HCT116 (cell line): ENCODE measurements at regions not wholly inside any gene's neighbourhood (a gene's known extent, or its start where the extent isn't known, plus 50 kb on each side); places are given as distances from the start of the nearest gene placed in this dataset.

Experiments used
- ATF3 ChIP-seq: IDR thresholded peaks from 2 replicates; pipeline ENCODE4 v1.6.1; 2012
- CTCF ChIP-seq, 3 experiments: fragments of 200-600 bp in 1 of 3; sonication (generic) in 1 of 3; IDR thresholded peaks in 2 of 3; conservative IDR thresholded peaks in 1 of 3; 2 replicates each; pipeline ENCODE4 v1.5.1; 2012 to 2017; ENCODE audit warnings: low read depth in 2 of 3, low read length in 2 of 3, antibody characterized with exemption in 1 of 3, borderline replicate concordance in 1 of 3, control low read depth in 1 of 3, mild to moderate bottlenecking in 1 of 3, mixed read lengths in 1 of 3, mixed run types in 1 of 3, moderate library complexity in 1 of 3; ENCODE audit not compliant: insufficient read depth in 1 of 3
- EZH2 ChIP-seq: fragments of 200-600 bp; sonication (generic); IDR thresholded peaks from 2 replicates; pipeline ENCODE4 v1.6.1; 2017; ENCODE audit warnings: antibody characterized with exemption, mixed run types
- POLR2A ChIP-seq: IDR thresholded peaks from 2 replicates; pipeline ENCODE4 v1.7.0; 2011; ENCODE audit warnings: borderline replicate concordance; ENCODE audit not compliant: insufficient read depth, insufficient read length; ENCODE audit errors: extremely low read depth
- POLR2AphosphoS5 ChIP-seq: IDR thresholded peaks from 2 replicates; pipeline ENCODE4 v1.6.1; 2011; ENCODE audit warnings: mild to moderate bottlenecking, low read depth, low read length, moderate library complexity
- RAD21 ChIP-seq: IDR thresholded peaks from 2 replicates; pipeline ENCODE4 v1.6.1; 2012; ENCODE audit warnings: low read depth, mild to moderate bottlenecking
- SIN3A ChIP-seq: IDR thresholded peaks from 2 replicates; pipeline ENCODE4 v1.6.1; 2012; ENCODE audit warnings: low read depth
- TCF7L2 ChIP-seq: IDR thresholded peaks from 2 replicates; pipeline ENCODE4 v1.7.0; 2011; ENCODE audit warnings: borderline replicate concordance, inconsistent platforms; ENCODE audit not compliant: insufficient read depth, insufficient read length; ENCODE audit errors: extremely low read depth
- ZBTB33 ChIP-seq: IDR thresholded peaks from 2 replicates; pipeline ENCODE4 v1.6.1; 2011; ENCODE audit warnings: mild to moderate bottlenecking, low read length, moderate library complexity; ENCODE audit not compliant: insufficient replicate concordance; ENCODE audit errors: extremely low read depth
- ZNF274 ChIP-seq: fragments of 200-500 bp; sonication (Bioruptor generic); IDR thresholded peaks from 2 replicates; pipeline ENCODE4 v1.6.1; 2014; ENCODE audit warnings: mild to moderate bottlenecking, low read depth, low read length, inconsistent platforms
- TF ChIP-seq, protein P1 (sequence below): IDR thresholded peaks from 2 replicates; pipeline ENCODE4 v1.6.1; 2012; ENCODE audit warnings: low read depth

- no peak for TF ChIP-seq CTCF (IDR thresholded peaks at IDR 0.05 in 2 of 3, conservative IDR thresholded peaks at IDR 0.05 in 1 of 3; ENCODE audit: borderline replicate concordance in 1 of 3, insufficient read depth in 1 of 3, low read depth in 2 of 3, low read length in 2 of 3)
- TF ChIP-seq POLR2A = no peak
- no peak for TF ChIP-seq RAD21
- TF ChIP-seq EZH2 = no peak
- TF ChIP-seq SIN3A = no peak
- no peak for TF ChIP-seq ZBTB33
- no peak for TF ChIP-seq ZNF274
- no peak for TF ChIP-seq POLR2AphosphoS5
- no peak for TF ChIP-seq ATF3
- TF ChIP-seq, protein P1, sequence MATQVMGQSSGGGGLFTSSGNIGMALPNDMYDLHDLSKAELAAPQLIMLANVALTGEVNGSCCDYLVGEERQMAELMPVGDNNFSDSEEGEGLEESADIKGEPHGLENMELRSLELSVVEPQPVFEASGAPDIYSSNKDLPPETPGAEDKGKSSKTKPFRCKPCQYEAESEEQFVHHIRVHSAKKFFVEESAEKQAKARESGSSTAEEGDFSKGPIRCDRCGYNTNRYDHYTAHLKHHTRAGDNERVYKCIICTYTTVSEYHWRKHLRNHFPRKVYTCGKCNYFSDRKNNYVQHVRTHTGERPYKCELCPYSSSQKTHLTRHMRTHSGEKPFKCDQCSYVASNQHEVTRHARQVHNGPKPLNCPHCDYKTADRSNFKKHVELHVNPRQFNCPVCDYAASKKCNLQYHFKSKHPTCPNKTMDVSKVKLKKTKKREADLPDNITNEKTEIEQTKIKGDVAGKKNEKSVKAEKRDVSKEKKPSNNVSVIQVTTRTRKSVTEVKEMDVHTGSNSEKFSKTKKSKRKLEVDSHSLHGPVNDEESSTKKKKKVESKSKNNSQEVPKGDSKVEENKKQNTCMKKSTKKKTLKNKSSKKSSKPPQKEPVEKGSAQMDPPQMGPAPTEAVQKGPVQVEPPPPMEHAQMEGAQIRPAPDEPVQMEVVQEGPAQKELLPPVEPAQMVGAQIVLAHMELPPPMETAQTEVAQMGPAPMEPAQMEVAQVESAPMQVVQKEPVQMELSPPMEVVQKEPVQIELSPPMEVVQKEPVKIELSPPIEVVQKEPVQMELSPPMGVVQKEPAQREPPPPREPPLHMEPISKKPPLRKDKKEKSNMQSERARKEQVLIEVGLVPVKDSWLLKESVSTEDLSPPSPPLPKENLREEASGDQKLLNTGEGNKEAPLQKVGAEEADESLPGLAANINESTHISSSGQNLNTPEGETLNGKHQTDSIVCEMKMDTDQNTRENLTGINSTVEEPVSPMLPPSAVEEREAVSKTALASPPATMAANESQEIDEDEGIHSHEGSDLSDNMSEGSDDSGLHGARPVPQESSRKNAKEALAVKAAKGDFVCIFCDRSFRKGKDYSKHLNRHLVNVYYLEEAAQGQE = no peak
- no peak for TF ChIP-seq TCF7L2
Observed at GRCh38 chr1:81708250-81708649, 92.5 kb upstream of the ADGRL2 start.
